NT2/D1 (cell line): ENCODE measurements at regions not wholly inside any gene's neighbourhood (a gene's known extent, or its start where the extent isn't known, plus 50 kb on each side); places are given as distances from the start of the nearest gene placed in this dataset.

Source experiments
- SUZ12 ChIP-seq: IDR thresholded peaks from 2 replicates; pipeline ENCODE4 v1.6.1; 2011; ENCODE audit not compliant: insufficient read length, insufficient read depth; ENCODE audit errors: extremely low read depth
- YY1 ChIP-seq: IDR thresholded peaks from 2 replicates; pipeline ENCODE4 v1.6.1; 2011; ENCODE audit not compliant: insufficient read length, insufficient read depth
- ZNF274 ChIP-seq: IDR thresholded peaks from 2 replicates; pipeline ENCODE4 v1.6.1; 2011; ENCODE audit warnings: mild to moderate bottlenecking, low read depth, low read length

- TF ChIP-seq ZNF274: no peak
- TF ChIP-seq YY1: no peak
- no peak for TF ChIP-seq SUZ12
Measured at GRCh38 chrX:82534086-82534597, 973.9 kb upstream of the POU3F4 start.
